ENCODE measurements at regions not wholly inside any gene's neighbourhood (a gene's known extent, or its start where the extent isn't known, plus 50 kb on each side); places are given as distances from the start of the nearest gene placed in this dataset.

DNA sequence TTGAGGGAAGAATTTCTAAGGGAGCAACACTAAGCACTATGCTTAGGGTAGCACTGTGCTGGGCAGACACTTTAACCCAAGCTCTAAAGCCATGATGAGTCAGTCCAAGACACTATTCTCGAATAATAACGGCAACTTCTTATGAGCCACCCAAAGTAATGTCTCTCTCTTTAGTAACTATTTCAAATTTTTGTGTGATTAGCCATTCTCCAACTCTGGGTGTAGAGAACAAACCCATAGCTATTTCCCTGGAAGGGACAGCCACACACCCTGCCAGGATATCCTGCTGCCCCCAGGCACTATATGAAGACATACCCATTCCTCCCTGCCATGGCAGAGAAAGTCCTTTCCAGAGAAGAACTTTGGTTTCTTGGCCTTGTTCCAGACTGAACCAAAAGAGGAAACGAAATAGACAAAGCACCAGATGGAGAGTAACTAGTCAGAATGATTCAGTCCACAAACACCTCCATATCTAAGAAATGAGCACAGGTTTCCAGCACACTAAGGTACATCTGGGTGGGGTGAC, 384.9 kb upstream of the THBS1 start:
- H3K79me2 ChIP-seq (ENCODE audit: insufficient read depth, low read length) = no peaks in the 10 kb centered on the region
- 50% methylated on average over 3 of the region's 3 CpGs for WGBS (ENCODE audit: low lambda C conversion rate)
- H3K9ac ChIP-seq (ENCODE audit: insufficient read depth, low read depth, low read length) = no peak overlapping the region
- H3K4me3 ChIP-seq (replicated peaks in 1 of 3; ENCODE audit: insufficient read depth in 1 of 3, low read depth in 2 of 3, low read length in 3 of 3) = no peak overlapping the region
- ATAC-seq = no peak
- no peak for FAIRE-seq
- H3K27me3 ChIP-seq (ENCODE audit: control insufficient read depth in 1 of 2, insufficient read depth in 2 of 2, low read length in 2 of 2) = no peaks in the 10 kb centered on the region
- no peaks in the 10 kb centered on the region for H3K9me3 ChIP-seq (ENCODE audit: low read length)
- POLR2A ChIA-PET = no interaction called here
- H3K36me3 ChIP-seq (replicated peaks in 1 of 2; ENCODE audit: control insufficient read depth in 1 of 2, insufficient read depth in 2 of 2, low read length in 2 of 2) = no peaks in the 10 kb centered on the region
- H4K20me1 ChIP-seq (ENCODE audit: insufficient read depth, low read length) = no peaks in the 10 kb centered on the region
- no peak overlapping the region for H3K4me2 ChIP-seq (ENCODE audit: low read depth, low read length)
- CTCF ChIA-PET (ENCODE audit: low intra/inter-chr PET ratio, low total read pairs) = no interaction called here
- TF ChIP-seq ZMYM2 (CRISPR knock-in tag; IDR thresholded peaks at IDR 0.05) = no peak
- TF ChIP-seq ZNF547 (CRISPR knock-in tag; IDR thresholded peaks at IDR 0.05) = no peak
- TF ChIP-seq ZNF616 (CRISPR knock-in tag; IDR thresholded peaks at IDR 0.05; ENCODE audit: low read depth) = no peak
- no peak for TF ChIP-seq ZNF430 (CRISPR knock-in tag; IDR thresholded peaks at IDR 0.05)
- TF ChIP-seq, protein P1, sequence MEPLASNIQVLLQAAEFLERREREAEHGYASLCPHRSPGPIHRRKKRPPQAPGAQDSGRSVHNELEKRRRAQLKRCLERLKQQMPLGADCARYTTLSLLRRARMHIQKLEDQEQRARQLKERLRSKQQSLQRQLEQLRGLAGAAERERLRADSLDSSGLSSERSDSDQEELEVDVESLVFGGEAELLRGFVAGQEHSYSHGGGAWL (CRISPR knock-in tag; IDR thresholded peaks at IDR 0.05) = no peak
- no peak for TF ChIP-seq ARHGAP35 (CRISPR knock-in tag; IDR thresholded peaks at IDR 0.05; ENCODE audit: borderline replicate concordance)
- TF ChIP-seq STAG1 (CRISPR knock-in tag; IDR thresholded peaks at IDR 0.05) = no peak
- TF ChIP-seq SKI (IDR thresholded peaks at IDR 0.05; ENCODE audit: partially characterized antibody) = no peak
- DNase-seq (ENCODE audit: low spot score) = no peak
- intact Hi-C loops (cut with micrococcal nuclease; ENCODE audit: unreplicated experiment) (no loop called here), in situ Hi-C loops (cut with HindIII; ENCODE audit: extremely low pct_ligation_motif_present, low pct_unique_long_range_greater_than_20kb) (no loop called here)
- no TSS peak for BruUV-seq (replicated peaks)
- H2AFZ ChIP-seq (ENCODE audit: low read length) = no peak overlapping the region
- H3K4me1 ChIP-seq (ENCODE audit: insufficient read depth, low read length) = peaks cover 25% of the 10 kb centered on the region
- H3K27ac ChIP-seq (ENCODE audit: extremely low read length, insufficient read depth, low read length) = no peak overlapping the region
